Astrocyte (in vitro differentiated cells and primary cell): ENCODE measurements at regions not wholly inside any gene's neighbourhood (a gene's known extent, or its start where the extent isn't known, plus 50 kb on each side); places are given as distances from the start of the nearest gene placed in this dataset.
"Not testable (repeated sequence)": the region's sequence is repeated elsewhere in the genome, so short reads cannot be mapped to it uniquely, and the experiment has no call there.

Experiments
- DNase-seq: peaks from one replicate; pipeline ENCODE4 v3.0.0-alpha.2; 2010; ENCODE audit warnings: low read depth
- FAIRE-seq: peaks from 2 replicates; lab custom pipeline; 2011; peaks lifted over from hg19 to GRCh38; lab: Jason Lieb, UNC
- H2AFZ ChIP-seq: 2 replicates; pipeline ENCODE4 v1.6.0; 2012; ENCODE audit warnings: low read depth, low read length, inconsistent platforms
- H3K27ac ChIP-seq: 2 replicates; pipeline ENCODE4 v1.5.1; 2011; ENCODE audit warnings: low read depth, low read length, inconsistent platforms
- H3K27me3 ChIP-seq: 2 replicates; pipeline ENCODE4 v1.6.0; 2011; ENCODE audit warnings: low read length, inconsistent platforms; ENCODE audit not compliant: insufficient read depth
- H3K36me3 ChIP-seq: 2 replicates; pipeline ENCODE4 v1.5.1; 2011; ENCODE audit warnings: low read length, inconsistent platforms; ENCODE audit not compliant: insufficient read depth
- H3K4me1 ChIP-seq: 2 replicates; pipeline ENCODE4 v1.5.1; 2011; ENCODE audit warnings: low read length, inconsistent platforms; ENCODE audit not compliant: insufficient read depth
- H3K4me2 ChIP-seq: 2 replicates; pipeline ENCODE4 v1.6.0; 2012; ENCODE audit warnings: low read length, inconsistent platforms
- H3K4me3 ChIP-seq: 2 replicates; pipeline ENCODE4 v1.5.1; 2011; ENCODE audit warnings: low read depth, mild to moderate bottlenecking, low read length, inconsistent platforms; ENCODE audit not compliant: insufficient read depth
- H3K79me2 ChIP-seq: 2 replicates; pipeline ENCODE4 v1.6.0; 2012; ENCODE audit warnings: mild to moderate bottlenecking, low read length, inconsistent platforms; ENCODE audit not compliant: insufficient read depth
- H3K9ac ChIP-seq: 2 replicates; pipeline ENCODE4 v1.6.0; 2012; ENCODE audit warnings: mild to moderate bottlenecking, low read length, inconsistent platforms
- H3K9me3 ChIP-seq: 2 replicates; pipeline ENCODE4 v1.5.1; 2012; ENCODE audit warnings: low read depth, mild to moderate bottlenecking, low read length, inconsistent platforms; ENCODE audit not compliant: insufficient read depth
- H4K20me1 ChIP-seq: 2 replicates; pipeline ENCODE4 v1.6.0; 2012; ENCODE audit warnings: low read length, inconsistent platforms; ENCODE audit not compliant: insufficient read depth
- H3K27ac Mint-ChIP-seq: one replicate; pipeline ENCODE4 v1.8.0; 2021; ENCODE audit warnings: mild to moderate bottlenecking, mixed read lengths; ENCODE audit not compliant: unreplicated experiment
- H3K27me3 Mint-ChIP-seq: one replicate; pipeline ENCODE4 v1.8.0; 2021; ENCODE audit warnings: low read depth, mixed read lengths; ENCODE audit not compliant: unreplicated experiment
- H3K36me3 Mint-ChIP-seq: one replicate; pipeline ENCODE4 v1.8.0; 2021; ENCODE audit warnings: low read depth, mixed read lengths; ENCODE audit not compliant: unreplicated experiment
- H3K4me1 Mint-ChIP-seq: one replicate; pipeline ENCODE4 v1.8.0; 2021; ENCODE audit warnings: low read depth, mixed read lengths; ENCODE audit not compliant: unreplicated experiment
- H3K4me3 Mint-ChIP-seq: one replicate; pipeline ENCODE4 v1.8.0; 2021; ENCODE audit warnings: mild to moderate bottlenecking, moderate library complexity, mixed read lengths; ENCODE audit not compliant: unreplicated experiment
- H3K9me3 Mint-ChIP-seq: one replicate; pipeline ENCODE4 v1.8.0; 2021; ENCODE audit warnings: mild to moderate bottlenecking, mixed read lengths; ENCODE audit not compliant: unreplicated experiment
- EZH2 ChIP-seq: IDR thresholded peaks from 2 replicates; pipeline ENCODE4 v1.6.1; 2012; ENCODE audit warnings: mild to moderate bottlenecking, low read length, inconsistent platforms; ENCODE audit not compliant: insufficient read depth
- TF ChIP-seq, protein P1 (sequence below): IDR thresholded peaks from 2 replicates; pipeline ENCODE4 v1.5.1; 2011; ENCODE audit warnings: low read depth, mild to moderate bottlenecking, inconsistent platforms, low read length, moderate library complexity; ENCODE audit not compliant: insufficient read depth

DNA sequence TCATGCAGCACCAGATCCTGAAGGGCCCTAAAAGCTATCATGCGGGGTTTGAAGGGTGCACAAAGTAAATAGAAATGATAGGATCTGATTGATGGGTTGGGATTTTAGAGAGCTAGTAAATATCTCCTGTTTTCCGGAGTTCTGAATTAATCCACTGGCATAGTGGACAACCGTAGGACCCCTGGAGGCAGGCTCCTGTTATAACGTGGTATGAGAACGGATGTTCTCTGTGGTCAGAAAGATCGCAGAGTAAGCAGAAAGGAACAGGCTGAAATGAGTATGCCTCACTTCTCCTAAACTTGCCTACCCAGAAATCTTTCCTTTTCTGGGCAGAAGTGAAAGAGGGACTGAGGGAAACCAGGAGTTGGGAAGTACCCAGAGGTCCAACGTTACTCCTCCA is 470.8 kb downstream of the AJAP1 start:
- Histone ChIP-seq H3K79me2 (no peaks in the 10 kb centered on the region), H3K4me2 (no peak overlapping the region), H3K9ac (no peak overlapping the region), H3K9me3 (peaks cover 18% of the 10 kb centered on the region), H3K36me3 (no peaks in the 10 kb centered on the region), H3K4me3 (no peak overlapping the region), H4K20me1 (no peaks in the 10 kb centered on the region), H3K4me1 (no peaks in the 10 kb centered on the region), H3K27me3 (no peaks in the 10 kb centered on the region), H3K27ac (no peak overlapping the region), H2AFZ (no peak overlapping the region)
- Mint-ChIP-seq H3K27me3 (peaks cover 7% of the 10 kb centered on the region), H3K36me3 (no peaks in the 10 kb centered on the region), H3K9me3 (no peaks in the 10 kb centered on the region), H3K4me3 (no peak overlapping the region), H3K4me1 (no peaks in the 10 kb centered on the region), H3K27ac (no peak overlapping the region)
- no peak for TF ChIP-seq EZH2
- TF ChIP-seq, protein P1, sequence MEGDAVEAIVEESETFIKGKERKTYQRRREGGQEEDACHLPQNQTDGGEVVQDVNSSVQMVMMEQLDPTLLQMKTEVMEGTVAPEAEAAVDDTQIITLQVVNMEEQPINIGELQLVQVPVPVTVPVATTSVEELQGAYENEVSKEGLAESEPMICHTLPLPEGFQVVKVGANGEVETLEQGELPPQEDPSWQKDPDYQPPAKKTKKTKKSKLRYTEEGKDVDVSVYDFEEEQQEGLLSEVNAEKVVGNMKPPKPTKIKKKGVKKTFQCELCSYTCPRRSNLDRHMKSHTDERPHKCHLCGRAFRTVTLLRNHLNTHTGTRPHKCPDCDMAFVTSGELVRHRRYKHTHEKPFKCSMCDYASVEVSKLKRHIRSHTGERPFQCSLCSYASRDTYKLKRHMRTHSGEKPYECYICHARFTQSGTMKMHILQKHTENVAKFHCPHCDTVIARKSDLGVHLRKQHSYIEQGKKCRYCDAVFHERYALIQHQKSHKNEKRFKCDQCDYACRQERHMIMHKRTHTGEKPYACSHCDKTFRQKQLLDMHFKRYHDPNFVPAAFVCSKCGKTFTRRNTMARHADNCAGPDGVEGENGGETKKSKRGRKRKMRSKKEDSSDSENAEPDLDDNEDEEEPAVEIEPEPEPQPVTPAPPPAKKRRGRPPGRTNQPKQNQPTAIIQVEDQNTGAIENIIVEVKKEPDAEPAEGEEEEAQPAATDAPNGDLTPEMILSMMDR: no peak
- DNase-seq: no peak
- FAIRE-seq: no peak

DNA sequence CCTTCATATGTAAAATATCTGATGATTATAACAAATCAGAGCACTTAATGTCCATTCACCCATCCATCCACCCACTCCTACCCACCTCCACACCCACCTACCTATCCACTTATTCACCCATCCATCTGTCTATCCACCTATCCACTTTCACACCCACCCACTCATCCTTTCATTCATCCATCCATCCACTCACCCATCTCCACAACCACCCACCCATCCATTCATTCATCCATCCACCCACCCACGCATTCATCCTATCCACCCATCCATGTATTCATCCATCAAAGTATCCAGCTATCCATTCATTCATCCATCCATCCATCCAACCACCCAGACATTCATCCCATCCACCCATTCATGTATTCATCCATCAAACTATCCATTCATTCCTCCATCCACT is 466.1 kb downstream of the AJAP1 start:
- Histone ChIP-seq H3K36me3 (no peaks in the 10 kb centered on the region), H3K4me1 (no peaks in the 10 kb centered on the region), H3K9ac (no peak overlapping the region), H3K4me2 (no peak overlapping the region), H3K4me3 (no peak overlapping the region), H3K27ac (no peak overlapping the region), H3K79me2 (no peaks in the 10 kb centered on the region), H3K9me3 (peaks cover 14% of the 10 kb centered on the region), H4K20me1 (no peaks in the 10 kb centered on the region), H3K27me3 (no peaks in the 10 kb centered on the region), H2AFZ (no peak overlapping the region)
- H3K4me1 Mint-ChIP-seq: no peaks in the 10 kb centered on the region
- H3K36me3 Mint-ChIP-seq: no peaks in the 10 kb centered on the region
- DNase-seq (no peak), FAIRE-seq (no peak)
- no peak for TF ChIP-seq EZH2
- TF ChIP-seq, protein P1: no peak
- peaks cover 1% of the 10 kb centered on the region for H3K9me3 Mint-ChIP-seq
- no peak overlapping the region for H3K4me3 Mint-ChIP-seq
- H3K27ac Mint-ChIP-seq: no peak overlapping the region
- no peaks in the 10 kb centered on the region for H3K27me3 Mint-ChIP-seq

DNA sequence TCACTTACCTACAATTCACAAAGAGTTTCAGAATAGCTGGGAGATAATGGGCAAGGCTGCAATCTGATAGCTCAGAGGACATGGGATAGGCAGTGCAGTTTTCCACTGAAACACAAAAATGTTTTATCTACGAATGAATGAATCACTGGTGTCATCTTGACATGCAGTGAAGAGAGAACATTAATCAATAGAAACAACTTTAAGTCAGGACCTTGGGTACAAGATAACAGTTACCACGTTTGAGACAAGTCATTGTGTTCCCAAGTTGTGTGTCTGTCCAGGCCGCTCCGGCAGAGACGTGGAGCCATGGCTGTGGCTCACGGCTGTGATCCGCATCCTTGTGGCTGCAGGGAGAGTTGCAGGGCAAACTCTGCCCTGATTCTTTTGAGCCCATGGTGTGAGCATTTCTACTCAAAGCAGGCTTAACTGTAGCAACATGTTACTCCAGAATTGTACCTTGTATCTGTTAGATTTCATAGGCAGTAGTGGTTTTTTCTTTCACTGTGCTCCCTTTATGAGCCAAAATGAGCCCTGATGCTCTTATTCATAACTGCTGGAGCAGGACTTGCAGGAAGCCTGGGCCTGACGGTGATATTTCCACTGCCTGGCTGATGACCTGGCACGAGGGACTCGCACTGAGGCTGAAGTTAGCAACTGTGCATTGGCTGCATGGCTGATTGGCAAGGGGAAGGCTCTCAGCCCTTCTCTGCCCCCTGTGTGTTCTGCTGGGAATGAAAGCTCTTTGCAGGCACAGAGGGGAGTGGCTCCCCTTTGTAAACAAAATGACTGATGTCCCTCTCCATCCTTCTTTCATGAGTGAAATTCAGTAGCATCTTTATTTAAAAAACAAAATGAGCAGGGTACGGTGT is 465.2 kb downstream of the AJAP1 start:
- H3K4me3 ChIP-seq: no peak overlapping the region
- Mint-ChIP-seq H3K4me1 (no peaks in the 10 kb centered on the region), H3K9me3 (peaks cover 1% of the 10 kb centered on the region), H3K27me3 (no peaks in the 10 kb centered on the region), H3K4me3 (no peak overlapping the region), H3K36me3 (no peaks in the 10 kb centered on the region), H3K27ac (no peak overlapping the region)
- TF ChIP-seq EZH2: no peak
- TF ChIP-seq, protein P1: no peak
- no peaks in the 10 kb centered on the region for H3K36me3 ChIP-seq
- H3K79me2 ChIP-seq: no peaks in the 10 kb centered on the region
- no peak for DNase-seq
- H2AFZ ChIP-seq: no peak overlapping the region
- FAIRE-seq: no peak
- H3K9me3 ChIP-seq: peaks cover 14% of the 10 kb centered on the region
- H3K27me3 ChIP-seq: no peaks in the 10 kb centered on the region
- H3K4me2 ChIP-seq: no peak overlapping the region
- no peaks in the 10 kb centered on the region for H3K4me1 ChIP-seq
- no peak overlapping the region for H3K9ac ChIP-seq
- no peak overlapping the region for H3K27ac ChIP-seq
- no peaks in the 10 kb centered on the region for H4K20me1 ChIP-seq

DNA sequence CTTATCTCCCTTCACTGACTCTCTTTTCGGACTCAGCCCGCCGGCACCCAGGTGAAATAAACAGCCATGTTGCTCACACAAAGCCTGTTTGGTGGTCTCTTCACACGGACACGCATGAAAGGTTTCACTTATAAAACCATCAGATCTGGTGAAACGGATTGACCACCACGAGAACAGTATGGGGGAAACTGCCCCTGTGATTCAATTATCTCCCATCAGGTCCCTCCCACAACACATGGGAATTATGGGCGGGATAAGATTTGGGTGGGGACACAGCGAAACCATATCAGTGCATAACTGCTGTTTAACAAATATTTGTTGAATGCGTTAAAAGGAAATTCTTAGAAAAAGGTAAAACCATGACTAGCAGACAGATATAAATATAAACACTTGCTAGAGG is 464.4 kb downstream of the AJAP1 start:
- H3K4me1 Mint-ChIP-seq, H3K4me1 ChIP-seq, H3K27me3 Mint-ChIP-seq, H3K27ac ChIP-seq, H3K4me3 Mint-ChIP-seq, H3K27me3 ChIP-seq, H3K36me3 Mint-ChIP-seq, H3K79me2 ChIP-seq, H3K4me2 ChIP-seq, H3K9ac ChIP-seq, H3K27ac Mint-ChIP-seq, H3K4me3 ChIP-seq, DNase-seq, H3K36me3 ChIP-seq, H2AFZ ChIP-seq, H3K9me3 Mint-ChIP-seq, H4K20me1 ChIP-seq, FAIRE-seq: not testable (repeated sequence)
- H3K9me3 ChIP-seq: peaks cover 11% of the 10 kb centered on the region
